NCI-H128 (cell line): ENCODE measurements at regions not wholly inside any gene's neighbourhood (a gene's known extent, or its start where the extent isn't known, plus 50 kb on each side); places are given as distances from the start of the nearest gene placed in this dataset.

Experiments
- DNase-seq: peaks from one replicate; lab custom pipeline; 2025; ENCODE audit not compliant: unreplicated experiment; lab: John Stamatoyannopoulos, UW

GRCh38 chr18:60663060-60663989 lies 290.8 kb upstream of the MC4R start:
- DNase-seq = no peak

GRCh38 chr18:60664736-60665135 lies 292.2 kb upstream of the MC4R start:
- no peak for DNase-seq

- DNase-seq = no peak
Measured at GRCh38 chr18:60667016-60667415, 294.4 kb upstream of the MC4R start.

GRCh38 chr18:60668583-60668982 lies 296.0 kb upstream of the MC4R start:
- no peak for DNase-seq

- no peak for DNase-seq
Measured at GRCh38 chr18:60669938-60670337, 297.4 kb upstream of the MC4R start.

GRCh38 chr18:60671021-60671420 lies 298.4 kb upstream of the MC4R start:
- no peak for DNase-seq

GRCh38 chr18:60675126-60675525 lies 302.6 kb upstream of the MC4R start:
- DNase-seq = no peak

GRCh38 chr18:60675801-60676200 lies 303.2 kb upstream of the MC4R start:
- peak; percentile 31 for DNase-seq

- no peak for DNase-seq
Measured at GRCh38 chr18:60676815-60677214, 304.2 kb upstream of the MC4R start.

GRCh38 chr18:60684843-60685513 lies 312.4 kb upstream of the MC4R start:
- DNase-seq = no peak

GRCh38 chr18:60686142-60686541 lies 313.6 kb upstream of the MC4R start:
- DNase-seq = no peak

- no peak for DNase-seq
Measured at GRCh38 chr18:60691061-60691460, 318.5 kb upstream of the MC4R start.

GRCh38 chr18:60693426-60693825 lies 320.9 kb upstream of the MC4R start:
- DNase-seq = no peak

- no peak for DNase-seq
Measured at GRCh38 chr18:60698901-60699300, 326.3 kb upstream of the MC4R start.

GRCh38 chr18:60722742-60723141 lies 350.2 kb upstream of the MC4R start:
- DNase-seq = no peak

- DNase-seq = no peak
Measured at GRCh38 chr18:60732143-60732542, 359.6 kb upstream of the MC4R start.

- DNase-seq = no peak
Measured at GRCh38 chr18:60739212-60739611, 366.6 kb upstream of the MC4R start.

GRCh38 chr18:60740313-60740712 lies 367.7 kb upstream of the MC4R start:
- no peak for DNase-seq

- no peak for DNase-seq
Measured at GRCh38 chr18:60746491-60746890, 373.9 kb upstream of the MC4R start.

GRCh38 chr18:60746919-60747318 lies 374.3 kb upstream of the MC4R start:
- DNase-seq = no peak

- no peak for DNase-seq
Measured at GRCh38 chr18:60753753-60754152, 381.2 kb upstream of the MC4R start.

GRCh38 chr18:60754413-60755009 lies 381.9 kb upstream of the MC4R start:
- no peak for DNase-seq
